Peyer's patch (tissue), 4 donors: ENCODE measurements at regions not wholly inside any gene's neighbourhood (a gene's known extent, or its start where the extent isn't known, plus 50 kb on each side); places are given as distances from the start of the nearest gene placed in this dataset.

ENCODE experiments used
- CTCF ChIP-seq, 6 experiments: fragments of 450-650 bp in 4 of 6; fragments of 200-600 bp in 2 of 6; sonication (generic) in 1 of 6; IDR thresholded peaks; one replicate each; pipeline ENCODE4 v1.5.1; 2017 to 2019; ENCODE audit warnings: antibody characterized with exemption in 6 of 6, mild to moderate bottlenecking in 3 of 6, moderate library complexity in 1 of 6
- POLR2A ChIP-seq, 2 donors: fragments of 450-650 bp; IDR thresholded peaks; one replicate each; pipeline ENCODE4 v1.5.1; 2017; ENCODE audit warnings: antibody characterized with exemption in 2 of 2, mild to moderate bottlenecking in 2 of 2, moderate library complexity in 2 of 2

- TF ChIP-seq POLR2A (IDR thresholded peaks at IDR 0.05) (no peak), CTCF (IDR thresholded peaks at IDR 0.05) (no peak)
These were observed 211.3 kb upstream of the ARL4C start for GRCh38 chr2:234708091-234708683.
